Activated T-cell treated with anti-CD3 and anti-CD28 coated beads, Interleukin-2, amount 50 U/mL, for 4 hours (primary cell): ENCODE measurements at regions not wholly inside any gene's neighbourhood (a gene's known extent, or its start where the extent isn't known, plus 50 kb on each side); places are given as distances from the start of the nearest gene placed in this dataset.

Experiments used
- ATAC-seq, 2 donors: fragments of 200-7000 bp; cut with Tn5 transposase; one replicate each; pipeline ENCODE4 v1.10.0; 2021
- DNase-seq: peaks from one replicate; pipeline ENCODE4 v3.0.0-alpha.2; 2020
- H3K27me3 Mint-ChIP-seq: one replicate; pipeline ENCODE4 v1.8.0; 2021; ENCODE audit warnings: low read depth, mixed read lengths
- H3K36me3 Mint-ChIP-seq: one replicate; pipeline ENCODE4 v1.8.0; 2022; ENCODE audit warnings: mixed read lengths; ENCODE audit not compliant: insufficient read depth
- H3K4me1 Mint-ChIP-seq: one replicate; pipeline ENCODE4 v1.8.0; 2021; ENCODE audit warnings: low read depth, mixed read lengths
- H3K4me3 Mint-ChIP-seq: one replicate; pipeline ENCODE4 v1.8.0; 2021; ENCODE audit warnings: mild to moderate bottlenecking, moderate library complexity, mixed read lengths
- H3K9me3 Mint-ChIP-seq: one replicate; pipeline ENCODE4 v1.8.0; 2021; ENCODE audit warnings: mixed read lengths

GRCh38 chr2:198328454-198328853 lies 524.1 kb downstream of the PLCL1 start:
- no peak for ATAC-seq
- DNase-seq, result no peak
- Mint-ChIP-seq H3K4me1 (peaks cover 24% of the 10 kb centered on the region), H3K4me3 (no peak overlapping the region), H3K27me3 (peaks cover 39% of the 10 kb centered on the region), H3K36me3 (no peaks in the 10 kb centered on the region), H3K9me3 (no peaks in the 10 kb centered on the region)

DNA sequence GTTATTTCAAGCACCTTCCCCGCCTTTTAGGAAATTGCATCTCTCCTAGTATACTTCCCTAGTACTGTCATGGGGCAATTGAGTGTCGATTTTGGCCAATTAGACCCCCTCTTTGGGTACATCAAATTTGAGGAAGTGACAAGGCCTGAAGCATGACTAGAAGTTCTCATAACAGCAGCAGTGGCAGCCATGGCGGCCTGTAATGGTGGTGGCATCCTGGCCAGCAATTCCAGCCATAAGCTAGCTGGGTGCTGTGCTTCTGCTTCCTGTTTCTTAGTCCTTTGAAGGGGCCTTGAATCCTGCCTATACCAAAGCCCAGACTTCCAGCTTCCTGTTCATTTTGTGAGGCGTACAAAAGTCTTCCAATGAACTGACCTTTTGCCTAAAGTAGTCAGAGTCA lies 523.1 kb downstream of the PLCL1 start:
- Mint-ChIP-seq H3K27me3 (peaks cover 41% of the 10 kb centered on the region), H3K4me3 (no peak overlapping the region)
- ATAC-seq, result no peak

GRCh38 chr2:198326431-198326830 lies 522.0 kb downstream of the PLCL1 start:
- DNase-seq (no peak), ATAC-seq (peak; percentile 80 to 82)
- Mint-ChIP-seq H3K4me3 (no peak overlapping the region), H3K4me1 (peaks cover 24% of the 10 kb centered on the region), H3K27me3 (peaks cover 42% of the 10 kb centered on the region), H3K9me3 (no peaks in the 10 kb centered on the region), H3K36me3 (no peaks in the 10 kb centered on the region)

More for the DNA sequence above, 523.1 kb downstream of the PLCL1 start:
- no peak for DNase-seq
- H3K4me1 Mint-ChIP-seq, result peaks cover 24% of the 10 kb centered on the region
- H3K9me3 Mint-ChIP-seq, result no peaks in the 10 kb centered on the region
- no peaks in the 10 kb centered on the region for H3K36me3 Mint-ChIP-seq

- no peaks in the 10 kb centered on the region for H3K9me3 Mint-ChIP-seq
- H3K27me3 Mint-ChIP-seq, result peaks cover 44% of the 10 kb centered on the region
- no peak overlapping the region for H3K4me3 Mint-ChIP-seq
- DNase-seq (no peak), ATAC-seq (peak; percentile 63 to 76)
- H3K4me1 Mint-ChIP-seq, result peaks cover 24% of the 10 kb centered on the region
- H3K36me3 Mint-ChIP-seq, result no peaks in the 10 kb centered on the region
These were observed 521.0 kb downstream of the PLCL1 start for GRCh38 chr2:198325359-198325758.

GRCh38 chr2:198324071-198324470 lies 519.7 kb downstream of the PLCL1 start:
- DNase-seq, result no peak
- Mint-ChIP-seq H3K27me3 (peaks cover 48% of the 10 kb centered on the region), H3K4me1 (peaks cover 24% of the 10 kb centered on the region), H3K4me3 (no peak overlapping the region), H3K9me3 (no peaks in the 10 kb centered on the region), H3K36me3 (no peaks in the 10 kb centered on the region)
- ATAC-seq, result no peak

- H3K4me3 Mint-ChIP-seq, result no peak overlapping the region
- ATAC-seq, result no peak
- H3K4me1 Mint-ChIP-seq, result peaks cover 20% of the 10 kb centered on the region
- DNase-seq, result no peak
- peaks cover 47% of the 10 kb centered on the region for H3K27me3 Mint-ChIP-seq
- no peaks in the 10 kb centered on the region for H3K9me3 Mint-ChIP-seq
- H3K36me3 Mint-ChIP-seq, result no peaks in the 10 kb centered on the region
These were observed 517.9 kb downstream of the PLCL1 start for GRCh38 chr2:198322275-198322674.

- Mint-ChIP-seq H3K4me3 (no peak overlapping the region), H3K36me3 (no peaks in the 10 kb centered on the region), H3K9me3 (no peaks in the 10 kb centered on the region), H3K4me1 (peaks cover 16% of the 10 kb centered on the region), H3K27me3 (peaks cover 54% of the 10 kb centered on the region)
- ATAC-seq (no peak), DNase-seq (no peak)
These were observed 517.2 kb downstream of the PLCL1 start for GRCh38 chr2:198321522-198322088.

DNA sequence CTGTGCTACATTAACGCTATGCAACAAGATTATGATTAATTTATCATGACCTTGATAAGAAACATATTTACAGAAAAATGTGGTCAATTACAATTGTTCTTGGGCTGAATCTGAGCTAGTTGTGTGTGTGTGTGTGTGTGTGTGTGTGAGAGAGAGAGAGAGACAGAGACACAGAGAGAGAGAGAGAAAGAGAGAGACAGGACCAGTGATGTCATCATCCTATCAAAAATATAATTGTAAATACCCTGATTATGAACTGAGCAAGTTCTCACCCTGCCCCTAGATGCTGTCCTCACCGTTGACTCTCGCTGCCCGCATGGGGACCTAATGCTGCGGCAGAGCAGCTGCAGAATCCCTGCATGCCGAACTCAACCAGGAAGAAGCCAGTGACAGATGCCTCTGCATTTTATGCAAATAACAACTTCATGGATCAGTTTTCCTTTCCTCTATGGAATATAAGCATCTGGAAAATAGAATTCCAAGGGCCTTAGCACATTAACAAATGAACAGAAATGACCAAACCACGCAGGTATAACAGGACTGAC lies 512.5 kb downstream of the PLCL1 start:
- DNase-seq, result no peak
- peaks cover 64% of the 10 kb centered on the region for H3K27me3 Mint-ChIP-seq
- no peak for ATAC-seq
- no peaks in the 10 kb centered on the region for H3K9me3 Mint-ChIP-seq
- no peaks in the 10 kb centered on the region for H3K4me1 Mint-ChIP-seq
- H3K4me3 Mint-ChIP-seq, result no peak overlapping the region
- no peaks in the 10 kb centered on the region for H3K36me3 Mint-ChIP-seq

DNA sequence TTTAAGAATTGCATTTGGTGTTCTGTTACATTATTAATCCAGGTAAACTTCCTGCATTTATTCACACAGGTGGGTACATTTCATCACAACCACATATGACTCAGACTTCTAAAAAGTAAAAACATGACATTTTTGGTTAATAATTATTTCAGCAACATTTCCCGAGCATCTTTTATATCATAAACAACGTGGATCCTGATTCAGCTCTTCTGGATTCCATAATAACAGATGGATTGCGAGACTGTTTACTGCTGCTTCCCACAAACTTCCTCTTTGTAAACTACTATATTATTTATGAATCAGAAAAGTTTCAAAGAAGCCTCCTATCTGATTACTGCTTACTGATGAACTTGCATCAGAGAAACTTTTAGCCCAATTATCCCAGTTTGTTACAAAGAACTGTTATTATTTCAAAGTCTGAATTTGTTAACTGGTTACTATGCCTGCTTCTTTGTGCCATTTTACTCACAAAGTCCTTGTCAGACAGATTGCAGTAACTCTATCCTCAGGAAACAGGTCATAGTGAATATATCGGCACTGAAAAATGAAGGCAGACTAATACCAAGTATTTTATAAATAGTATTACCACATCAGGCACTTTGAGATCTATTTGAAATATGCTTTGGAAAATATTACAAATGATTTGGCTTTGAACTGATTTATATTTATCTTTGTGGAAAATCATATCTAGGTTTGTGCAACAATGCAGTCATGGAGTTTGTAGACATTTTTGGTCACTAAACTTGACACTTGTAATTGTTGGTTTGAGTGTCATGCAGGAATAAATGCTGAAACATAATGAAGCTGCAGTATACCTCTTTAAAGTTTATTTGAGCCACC lies 511.6 kb downstream of the PLCL1 start:
- no peaks in the 10 kb centered on the region for H3K36me3 Mint-ChIP-seq
- DNase-seq (no peak), ATAC-seq (no peak)
- no peaks in the 10 kb centered on the region for H3K4me1 Mint-ChIP-seq
- peaks cover 59% of the 10 kb centered on the region for H3K27me3 Mint-ChIP-seq
- no peaks in the 10 kb centered on the region for H3K9me3 Mint-ChIP-seq
- no peak overlapping the region for H3K4me3 Mint-ChIP-seq

GRCh38 chr2:198314559-198315153 lies 510.3 kb downstream of the PLCL1 start:
- Mint-ChIP-seq H3K4me3 (no peak overlapping the region), H3K4me1 (no peaks in the 10 kb centered on the region), H3K27me3 (peaks cover 55% of the 10 kb centered on the region), H3K36me3 (no peaks in the 10 kb centered on the region), H3K9me3 (no peaks in the 10 kb centered on the region)
- DNase-seq (no peak), ATAC-seq (no peak)

GRCh38 chr2:198312596-198313483 lies 508.4 kb downstream of the PLCL1 start:
- no peak for DNase-seq
- no peak for ATAC-seq
- Mint-ChIP-seq H3K4me1 (no peaks in the 10 kb centered on the region), H3K27me3 (peaks cover 51% of the 10 kb centered on the region), H3K4me3 (no peak overlapping the region), H3K36me3 (no peaks in the 10 kb centered on the region), H3K9me3 (no peaks in the 10 kb centered on the region)

DNA sequence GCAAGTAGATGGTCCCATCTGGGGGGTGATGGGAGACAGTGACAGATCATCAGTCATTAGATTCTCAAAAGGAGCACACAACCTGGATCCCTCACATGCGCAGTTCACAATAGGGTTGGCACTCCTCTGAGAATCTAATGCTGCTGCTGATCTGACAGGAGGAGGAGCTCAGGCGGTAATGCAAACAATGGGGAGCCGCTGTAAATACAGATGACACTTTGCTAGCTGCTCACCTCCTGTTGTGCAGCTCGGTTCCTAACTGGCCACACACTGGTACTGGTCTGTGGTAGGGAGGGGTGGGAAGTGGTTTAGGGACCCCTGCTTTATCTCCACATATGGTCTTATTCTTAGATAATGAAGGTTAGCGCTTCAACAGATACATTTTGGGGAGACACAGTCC lies 506.6 kb downstream of the PLCL1 start:
- Mint-ChIP-seq H3K36me3 (no peaks in the 10 kb centered on the region), H3K4me1 (no peaks in the 10 kb centered on the region), H3K9me3 (no peaks in the 10 kb centered on the region), H3K4me3 (no peak overlapping the region), H3K27me3 (peaks cover 45% of the 10 kb centered on the region)
- ATAC-seq (no peak), DNase-seq (no peak)

DNA sequence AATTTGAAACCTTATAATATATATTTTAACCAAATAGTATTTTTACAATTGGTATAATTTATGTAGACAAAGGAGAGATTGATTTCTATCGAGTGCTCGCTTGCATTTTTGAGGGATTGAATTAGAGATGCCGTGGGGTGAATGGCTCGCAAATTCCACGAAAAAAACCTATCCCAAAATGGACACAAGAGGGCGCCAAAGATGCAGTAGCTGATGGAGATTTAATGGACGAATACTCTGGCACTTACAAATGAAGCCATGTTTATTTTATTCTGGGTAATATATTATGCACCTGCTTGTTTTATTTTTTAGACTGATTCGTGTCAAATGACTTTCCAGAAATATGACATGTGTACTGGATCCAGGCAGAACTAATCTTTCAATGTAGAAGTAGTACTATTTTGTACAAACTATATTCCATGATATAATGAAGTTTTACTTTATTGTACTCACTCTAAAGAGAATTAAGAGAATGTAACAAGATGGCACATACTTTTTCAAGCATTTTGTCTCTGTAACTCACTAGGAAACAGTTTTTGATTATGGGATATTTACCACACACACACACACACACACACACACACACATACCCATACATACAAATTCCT lies 505.4 kb downstream of the PLCL1 start:
- DNase-seq (peak; percentile 47), ATAC-seq (peak in 1 of 2 donors; percentile 52)
- H3K36me3 Mint-ChIP-seq, result no peaks in the 10 kb centered on the region
- H3K27me3 Mint-ChIP-seq, result peaks cover 41% of the 10 kb centered on the region
- no peaks in the 10 kb centered on the region for H3K9me3 Mint-ChIP-seq
- no peaks in the 10 kb centered on the region for H3K4me1 Mint-ChIP-seq
- no peak overlapping the region for H3K4me3 Mint-ChIP-seq

DNA sequence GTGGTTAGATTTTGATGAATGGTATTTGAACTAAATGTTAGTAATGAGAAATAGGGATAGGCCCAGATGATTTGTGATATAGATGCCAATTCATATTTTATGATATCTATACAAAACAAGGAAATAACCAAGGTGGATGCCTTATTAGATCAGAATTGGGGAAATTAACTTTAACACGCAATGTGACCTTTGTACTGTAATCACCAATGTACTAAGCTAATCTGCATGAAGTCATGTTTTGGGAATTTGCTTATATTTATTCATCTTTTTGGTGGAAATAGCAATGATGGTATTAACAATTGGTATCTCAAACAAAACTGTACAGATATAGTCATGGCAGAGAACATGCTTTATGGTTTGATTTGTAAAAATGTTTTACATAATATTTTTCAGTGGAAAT lies 504.7 kb downstream of the PLCL1 start:
- Mint-ChIP-seq H3K9me3 (no peaks in the 10 kb centered on the region), H3K4me1 (no peaks in the 10 kb centered on the region), H3K27me3 (peaks cover 38% of the 10 kb centered on the region), H3K36me3 (no peaks in the 10 kb centered on the region), H3K4me3 (no peak overlapping the region)
- no peak for ATAC-seq
- DNase-seq, result no peak
